Ishikawa (cell line): ENCODE measurements at regions not wholly inside any gene's neighbourhood (a gene's known extent, or its start where the extent isn't known, plus 50 kb on each side); places are given as distances from the start of the nearest gene placed in this dataset.

Experiments
- CEBPB ChIP-seq: IDR thresholded peaks from 2 replicates; pipeline ENCODE4 v1.6.1; 2012
- CREB1 ChIP-seq: IDR thresholded peaks from 2 replicates; pipeline ENCODE4 v1.6.1; 2012; ENCODE audit warnings: low read depth
- EGR1 ChIP-seq: IDR thresholded peaks from 2 replicates; pipeline ENCODE4 v1.6.1; 2012
- EP300 ChIP-seq: IDR thresholded peaks from 2 replicates; pipeline ENCODE4 v1.6.1; 2012; ENCODE audit warnings: borderline replicate concordance
- FOXM1 ChIP-seq: IDR thresholded peaks from 2 replicates; pipeline ENCODE4 v1.6.1; 2012; ENCODE audit warnings: low read depth, borderline replicate concordance
- NFIC ChIP-seq: IDR thresholded peaks from 2 replicates; pipeline ENCODE4 v1.6.1; 2012
- RAD21 ChIP-seq: IDR thresholded peaks from 2 replicates; pipeline ENCODE4 v1.6.1; 2012; ENCODE audit warnings: low read depth
- TAF1 ChIP-seq: IDR thresholded peaks from 2 replicates; pipeline ENCODE4 v1.6.1; 2012; ENCODE audit warnings: low read depth, mild to moderate bottlenecking
- TCF12 ChIP-seq: IDR thresholded peaks from 2 replicates; pipeline ENCODE4 v1.6.1; 2012; ENCODE audit warnings: low read depth
- TEAD4 ChIP-seq: IDR thresholded peaks from 2 replicates; pipeline ENCODE4 v1.6.1; 2012
- YY1 ChIP-seq: IDR thresholded peaks from 2 replicates; pipeline ENCODE4 v1.6.1; 2012; ENCODE audit warnings: low read depth
- ZBTB7A ChIP-seq: IDR thresholded peaks from 2 replicates; pipeline ENCODE4 v1.6.1; 2012; ENCODE audit warnings: low read depth
- TF ChIP-seq, protein P1 (sequence below): IDR thresholded peaks from 2 replicates; pipeline ENCODE4 v1.6.1; 2012
- TF ChIP-seq, protein P2 (sequence below): IDR thresholded peaks from 2 replicates; pipeline ENCODE4 v1.6.1; 2012; ENCODE audit warnings: low read depth, mild to moderate bottlenecking
- TF ChIP-seq, protein P3 (sequence below): IDR thresholded peaks from 2 replicates; pipeline ENCODE4 v1.6.1; 2012

- TF ChIP-seq RAD21: no peak
- TF ChIP-seq YY1: no peak
- TF ChIP-seq EP300: no peak
- TF ChIP-seq TAF1: no peak
- TF ChIP-seq EGR1: no peak
- no peak for TF ChIP-seq ZBTB7A
Measured at GRCh38 chr5:18876565-18876964, 1111.4 kb downstream of the CDH18 start.

DNA sequence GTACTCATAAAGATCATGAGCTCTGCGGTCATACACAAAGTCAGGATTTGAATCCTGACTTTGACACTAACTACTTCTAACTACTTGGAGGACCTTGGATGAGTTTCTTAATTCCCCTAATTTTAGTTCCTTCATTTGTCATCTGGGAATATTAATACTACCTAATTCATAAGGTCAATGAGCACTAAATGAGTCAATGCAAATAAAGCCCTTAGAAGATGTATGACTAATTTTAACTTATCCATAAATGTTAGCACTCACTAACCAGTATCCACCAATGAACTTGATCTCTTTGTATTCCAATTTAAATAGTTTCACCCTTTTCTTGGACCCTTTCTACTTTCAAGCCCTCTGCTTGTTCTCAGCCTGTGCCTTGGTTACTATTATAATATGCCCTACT, 1106.4 kb downstream of the CDH18 start:
- TF ChIP-seq RAD21 (no peak), CREB1 (no peak), TCF12 (no peak), EGR1 (no peak), CEBPB (no peak), FOXM1 (no peak), EP300 (no peak), TAF1 (no peak), YY1 (no peak), TEAD4 (no peak), NFIC (no peak), ZBTB7A (no peak)
- TF ChIP-seq, protein P1, sequence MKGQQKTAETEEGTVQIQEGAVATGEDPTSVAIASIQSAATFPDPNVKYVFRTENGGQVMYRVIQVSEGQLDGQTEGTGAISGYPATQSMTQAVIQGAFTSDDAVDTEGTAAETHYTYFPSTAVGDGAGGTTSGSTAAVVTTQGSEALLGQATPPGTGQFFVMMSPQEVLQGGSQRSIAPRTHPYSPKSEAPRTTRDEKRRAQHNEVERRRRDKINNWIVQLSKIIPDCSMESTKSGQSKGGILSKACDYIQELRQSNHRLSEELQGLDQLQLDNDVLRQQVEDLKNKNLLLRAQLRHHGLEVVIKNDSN: no peak
- TF ChIP-seq, protein P2, sequence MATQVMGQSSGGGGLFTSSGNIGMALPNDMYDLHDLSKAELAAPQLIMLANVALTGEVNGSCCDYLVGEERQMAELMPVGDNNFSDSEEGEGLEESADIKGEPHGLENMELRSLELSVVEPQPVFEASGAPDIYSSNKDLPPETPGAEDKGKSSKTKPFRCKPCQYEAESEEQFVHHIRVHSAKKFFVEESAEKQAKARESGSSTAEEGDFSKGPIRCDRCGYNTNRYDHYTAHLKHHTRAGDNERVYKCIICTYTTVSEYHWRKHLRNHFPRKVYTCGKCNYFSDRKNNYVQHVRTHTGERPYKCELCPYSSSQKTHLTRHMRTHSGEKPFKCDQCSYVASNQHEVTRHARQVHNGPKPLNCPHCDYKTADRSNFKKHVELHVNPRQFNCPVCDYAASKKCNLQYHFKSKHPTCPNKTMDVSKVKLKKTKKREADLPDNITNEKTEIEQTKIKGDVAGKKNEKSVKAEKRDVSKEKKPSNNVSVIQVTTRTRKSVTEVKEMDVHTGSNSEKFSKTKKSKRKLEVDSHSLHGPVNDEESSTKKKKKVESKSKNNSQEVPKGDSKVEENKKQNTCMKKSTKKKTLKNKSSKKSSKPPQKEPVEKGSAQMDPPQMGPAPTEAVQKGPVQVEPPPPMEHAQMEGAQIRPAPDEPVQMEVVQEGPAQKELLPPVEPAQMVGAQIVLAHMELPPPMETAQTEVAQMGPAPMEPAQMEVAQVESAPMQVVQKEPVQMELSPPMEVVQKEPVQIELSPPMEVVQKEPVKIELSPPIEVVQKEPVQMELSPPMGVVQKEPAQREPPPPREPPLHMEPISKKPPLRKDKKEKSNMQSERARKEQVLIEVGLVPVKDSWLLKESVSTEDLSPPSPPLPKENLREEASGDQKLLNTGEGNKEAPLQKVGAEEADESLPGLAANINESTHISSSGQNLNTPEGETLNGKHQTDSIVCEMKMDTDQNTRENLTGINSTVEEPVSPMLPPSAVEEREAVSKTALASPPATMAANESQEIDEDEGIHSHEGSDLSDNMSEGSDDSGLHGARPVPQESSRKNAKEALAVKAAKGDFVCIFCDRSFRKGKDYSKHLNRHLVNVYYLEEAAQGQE: no peak
- TF ChIP-seq, protein P3, sequence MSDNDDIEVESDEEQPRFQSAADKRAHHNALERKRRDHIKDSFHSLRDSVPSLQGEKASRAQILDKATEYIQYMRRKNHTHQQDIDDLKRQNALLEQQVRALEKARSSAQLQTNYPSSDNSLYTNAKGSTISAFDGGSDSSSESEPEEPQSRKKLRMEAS: no peak

GRCh38 chr5:18882154-18882553, 1105.8 kb downstream of the CDH18 start:
- TF ChIP-seq TEAD4: no peak
- no peak for TF ChIP-seq TCF12
- TF ChIP-seq, protein P3: no peak

DNA sequence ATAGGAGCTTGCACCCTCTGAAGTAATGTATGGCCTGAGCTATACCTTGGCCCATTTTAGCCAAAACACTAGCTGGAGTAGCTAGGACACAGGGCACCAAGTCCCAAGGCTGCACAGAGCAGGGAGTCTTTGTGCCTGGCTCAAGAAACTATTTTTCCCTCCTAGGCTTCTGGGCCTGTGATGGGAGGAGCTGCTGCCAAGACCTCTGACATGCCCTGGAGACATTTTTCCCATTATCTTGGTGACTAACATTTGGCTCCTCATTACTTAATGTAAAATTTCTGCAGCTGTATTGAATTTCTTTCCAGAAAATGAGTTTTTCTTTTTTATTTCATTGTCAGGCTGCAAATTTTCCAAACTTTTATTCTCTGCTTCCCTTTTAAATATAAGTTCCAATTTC, 1099.2 kb downstream of the CDH18 start:
- TF ChIP-seq EP300 (no peak), RAD21 (no peak), TCF12 (no peak), CREB1 (no peak), NFIC (no peak), YY1 (no peak)
- TF ChIP-seq, protein P2: no peak
- TF ChIP-seq, protein P1: no peak

DNA sequence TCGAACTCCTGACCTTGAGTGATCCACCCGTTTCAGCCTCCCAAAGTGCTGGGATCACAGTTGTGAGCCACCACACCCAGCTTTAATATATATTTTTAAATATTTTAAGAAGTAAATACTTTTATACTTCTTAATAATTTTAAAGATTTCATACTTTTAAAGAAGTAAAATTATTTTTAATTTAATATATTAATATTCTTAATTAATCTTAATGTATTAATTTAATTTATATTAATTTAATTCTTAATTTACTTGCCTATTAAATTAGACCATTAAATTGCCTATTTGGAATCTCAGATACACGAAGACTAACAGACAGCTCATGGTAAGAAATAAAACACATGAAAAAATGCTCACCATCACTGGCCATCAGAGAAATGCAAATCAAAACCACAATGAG, 1087.4 kb downstream of the CDH18 start:
- TF ChIP-seq, protein P1: no peak
- TF ChIP-seq CREB1 (no peak), ZBTB7A (no peak), YY1 (no peak), FOXM1 (no peak), RAD21 (no peak), TCF12 (no peak), CEBPB (no peak), TEAD4 (no peak)
- TF ChIP-seq, protein P3: no peak
- TF ChIP-seq, protein P2: no peak
